HG02852 (cell line): ENCODE measurements at regions not wholly inside any gene's neighbourhood (a gene's known extent, or its start where the extent isn't known, plus 50 kb on each side); places are given as distances from the start of the nearest gene placed in this dataset.
A peak's percentile ranks its signal among the peaks of the same experiment; 100 is the strongest.

Experiments
- ATAC-seq: cut with Tn5 transposase; IDR thresholded peaks from one replicate; pipeline ENCODE4 v1.9.1; 2021; ENCODE audit warnings: mild to moderate bottlenecking, moderate library complexity; ENCODE audit not compliant: unreplicated experiment

GRCh38 chr12:89801284-89801683 is 92.6 kb upstream of the ATP2B1 start:
- no peak for ATAC-seq

DNA sequence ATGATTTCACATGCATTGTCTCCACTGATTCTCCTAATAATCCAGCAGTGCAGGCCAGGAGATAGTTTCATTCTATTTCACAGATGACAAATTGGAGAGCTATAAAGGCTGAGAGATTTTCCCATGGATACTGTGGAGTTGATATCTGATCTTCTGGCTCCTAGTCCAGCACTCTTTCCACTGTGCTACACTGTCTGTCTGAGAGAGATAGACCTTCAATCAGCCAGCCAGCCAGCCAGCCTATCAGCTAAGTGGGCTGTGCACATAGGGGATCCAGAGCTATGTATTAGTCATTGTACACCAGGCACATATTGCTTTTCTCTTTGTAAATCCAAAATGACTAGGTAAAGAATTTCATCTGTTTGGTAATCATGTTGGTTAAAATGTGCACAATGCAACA is 91.8 kb upstream of the ATP2B1 start:
- ATAC-seq = no peak

DNA sequence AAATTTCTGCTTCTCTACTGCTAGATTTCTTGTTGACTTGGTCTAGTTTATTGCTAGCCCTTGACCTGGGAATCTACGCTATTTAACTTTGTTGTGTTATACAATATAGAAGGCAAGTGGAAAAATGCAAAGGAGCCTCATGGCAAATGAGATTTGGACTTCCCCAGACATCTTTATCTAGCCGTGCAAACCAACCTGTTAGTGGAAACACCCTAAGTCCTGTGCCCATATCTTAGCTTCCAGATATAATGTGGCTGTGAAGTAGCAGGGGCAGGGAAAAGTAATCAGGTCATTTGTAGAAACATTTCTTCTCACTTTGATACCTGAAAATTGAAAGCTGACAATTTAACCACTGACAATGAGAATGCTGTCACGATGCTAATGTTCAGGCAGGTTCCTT is 90.7 kb upstream of the ATP2B1 start:
- ATAC-seq = no peak

DNA sequence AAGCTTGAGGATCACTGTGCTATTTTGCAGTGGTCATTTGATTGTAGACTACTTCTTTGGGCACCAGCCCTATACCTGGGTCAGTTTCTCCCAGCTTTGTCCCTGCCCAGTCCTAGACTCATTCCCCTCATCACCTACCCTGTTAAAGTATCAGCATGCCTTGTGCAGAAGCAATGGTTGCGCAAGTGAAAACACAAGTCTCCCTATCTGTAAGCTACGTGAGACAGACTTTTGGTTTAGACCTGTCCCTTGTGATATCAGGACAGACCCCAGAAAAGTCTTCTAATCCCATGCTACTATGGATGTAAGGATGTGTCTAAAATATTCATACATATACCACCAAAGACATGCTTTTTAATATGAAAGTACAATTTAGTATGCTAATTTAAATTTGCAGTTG is 88.8 kb upstream of the ATP2B1 start:
- no peak for ATAC-seq

GRCh38 chr12:89796798-89797382 is 88.3 kb upstream of the ATP2B1 start:
- no peak for ATAC-seq

GRCh38 chr12:89793946-89794345 is 85.3 kb upstream of the ATP2B1 start:
- ATAC-seq = no peak

DNA sequence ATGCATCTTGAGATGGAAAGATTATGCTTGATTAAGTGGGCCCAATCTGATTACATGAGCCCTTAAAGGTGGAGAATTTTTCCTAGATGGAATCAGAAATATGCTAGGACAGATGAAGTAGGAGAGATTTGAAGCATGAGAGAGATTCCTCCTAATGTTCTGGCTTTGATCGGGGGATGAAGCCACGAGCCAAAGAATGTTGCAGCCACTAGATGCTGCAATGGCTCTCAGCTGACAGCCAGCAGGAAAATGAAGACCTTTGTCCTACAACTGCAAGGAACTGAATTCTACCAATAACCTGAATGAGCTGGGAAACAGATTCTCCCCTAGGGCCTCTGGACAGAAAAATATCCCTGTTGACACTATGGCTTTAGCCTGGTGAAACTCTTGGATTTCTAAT is 82.6 kb upstream of the ATP2B1 start:
- no peak for ATAC-seq

GRCh38 chr12:89789862-89790261 is 81.2 kb upstream of the ATP2B1 start:
- ATAC-seq = peak; percentile 75

GRCh38 chr12:89787763-89788162 is 79.1 kb upstream of the ATP2B1 start:
- no peak for ATAC-seq

- no peak for ATAC-seq
These were observed 77.7 kb upstream of the ATP2B1 start for GRCh38 chr12:89786177-89786810.

DNA sequence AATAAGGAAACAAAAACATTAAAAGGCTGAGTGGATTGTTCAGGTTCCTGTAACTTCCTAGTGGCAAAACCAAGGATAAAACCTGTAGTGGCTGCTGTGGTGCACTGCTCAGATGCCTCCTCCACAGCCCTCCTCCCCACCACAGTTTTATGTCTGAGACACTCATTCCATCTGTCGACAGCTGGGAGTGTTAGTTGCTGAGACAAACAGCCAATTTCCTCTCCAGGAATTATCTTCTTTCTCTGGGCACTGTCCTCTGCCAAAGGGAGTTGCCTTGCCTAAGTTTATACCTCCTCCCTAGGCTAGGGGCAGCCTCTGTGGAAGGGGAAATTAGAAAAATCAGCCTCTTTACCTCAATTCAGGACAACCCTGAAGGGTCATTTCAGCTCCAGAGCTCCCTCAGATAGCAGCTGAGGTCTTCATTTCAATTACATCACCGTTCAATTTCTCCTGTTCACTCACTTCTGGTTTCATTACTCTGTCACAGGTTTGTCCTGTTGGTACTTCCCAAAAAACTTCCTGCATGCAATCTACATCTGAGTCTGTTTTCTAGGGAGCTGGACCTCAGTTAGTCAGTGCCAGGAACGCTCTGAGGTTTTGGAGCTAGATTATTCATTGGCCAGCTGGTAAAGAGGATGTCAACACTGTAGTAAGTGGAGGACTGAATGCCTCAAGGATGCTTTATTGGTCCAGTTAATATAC is 74.9 kb upstream of the ATP2B1 start:
- peak; percentile 62 for ATAC-seq

DNA sequence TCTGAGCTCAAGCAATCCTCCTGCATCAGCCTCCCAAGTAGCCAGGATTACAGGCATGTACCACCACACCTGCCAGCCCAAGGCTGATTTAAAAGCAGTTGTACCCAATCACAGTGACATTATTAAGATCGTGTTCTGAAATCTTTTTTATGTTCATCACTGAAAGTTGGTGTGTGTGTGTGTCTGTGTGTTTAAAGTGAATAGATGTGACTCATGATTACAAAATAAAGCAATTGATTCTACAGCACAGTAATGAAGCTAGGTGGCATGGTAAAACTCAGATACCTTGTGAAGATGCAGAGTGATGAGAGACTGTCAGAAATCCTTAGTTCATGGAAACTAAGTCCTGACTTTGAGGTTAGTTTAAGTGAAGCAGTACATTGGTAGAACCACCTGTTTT is 74.2 kb upstream of the ATP2B1 start:
- no peak for ATAC-seq

DNA sequence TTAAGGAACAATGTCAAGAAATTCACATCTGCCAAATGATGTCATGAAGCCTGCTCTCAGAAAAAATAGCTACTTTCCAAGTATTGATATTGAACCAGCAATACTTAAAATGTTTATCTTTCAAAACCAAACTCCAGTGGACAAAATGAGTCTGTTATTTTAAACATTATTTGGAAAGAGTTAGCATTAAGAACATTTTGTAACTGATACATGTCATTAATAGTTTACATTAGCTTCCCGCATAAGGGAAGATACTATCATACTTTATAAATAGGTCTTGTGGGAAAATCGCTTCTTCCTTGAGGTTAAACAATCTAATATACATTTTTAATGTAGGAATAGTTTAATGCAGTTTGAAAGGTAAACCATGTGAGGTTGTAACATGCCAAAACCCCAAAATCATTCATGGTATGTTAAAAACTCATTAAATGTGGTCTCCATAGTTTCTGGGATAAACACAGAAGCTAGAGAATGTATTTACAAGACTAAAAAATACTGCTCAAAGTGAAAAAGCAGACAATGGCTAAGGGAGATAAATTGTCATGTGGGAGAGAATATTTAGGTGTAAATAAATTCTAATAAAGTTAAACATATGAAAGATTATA is 73.4 kb upstream of the ATP2B1 start:
- no peak for ATAC-seq

DNA sequence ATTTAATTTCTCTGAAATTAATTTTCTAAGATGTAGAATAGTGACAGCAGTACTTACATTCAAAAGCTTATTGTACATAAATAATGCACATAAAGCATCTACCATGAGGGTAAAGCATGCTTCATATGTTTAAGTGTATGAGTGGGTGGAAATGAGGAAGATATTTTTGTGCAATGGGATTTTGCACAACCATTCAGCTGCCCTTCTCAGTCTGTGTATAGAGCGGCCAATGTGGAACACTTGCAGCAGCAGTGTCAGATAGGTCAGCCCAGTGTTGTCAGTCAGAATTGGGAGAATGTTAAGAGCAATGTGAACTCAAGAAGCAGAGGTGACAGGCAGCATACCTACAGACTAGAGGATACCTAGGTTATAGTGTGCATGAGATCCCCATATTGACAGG is 72.5 kb upstream of the ATP2B1 start:
- ATAC-seq = no peak

- no peak for ATAC-seq
These were observed 70.5 kb upstream of the ATP2B1 start for GRCh38 chr12:89779090-89779489.

DNA sequence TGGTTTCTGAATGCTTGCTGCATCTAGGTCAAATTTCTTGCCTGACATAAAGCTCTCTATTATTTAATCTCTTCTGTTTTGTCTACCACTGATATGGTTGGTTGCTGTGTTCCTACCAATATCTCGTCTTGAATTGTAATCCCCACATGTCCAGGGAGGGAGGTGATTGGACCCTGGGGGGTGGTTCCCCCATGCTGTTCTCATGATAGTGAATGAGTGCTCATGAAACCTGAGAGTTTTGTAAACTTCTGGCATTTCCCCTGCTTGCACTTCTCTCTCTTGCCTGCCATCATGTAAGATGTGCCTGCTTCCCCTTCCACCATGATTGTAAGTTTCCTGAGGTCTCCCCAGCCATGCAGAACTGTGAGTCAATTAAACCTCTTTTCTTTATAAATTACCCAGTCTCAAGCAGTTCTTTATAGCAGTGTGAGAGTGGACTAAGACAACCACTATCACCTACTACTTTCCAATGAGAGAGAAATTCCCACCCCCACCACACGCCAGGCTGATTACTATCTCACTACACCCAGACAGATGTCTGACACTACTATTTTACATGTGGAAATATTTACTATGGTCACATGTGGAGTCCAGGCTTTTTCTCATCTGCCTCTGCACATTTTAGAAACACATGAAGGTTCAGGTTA is 69.2 kb upstream of the ATP2B1 start:
- ATAC-seq = no peak

DNA sequence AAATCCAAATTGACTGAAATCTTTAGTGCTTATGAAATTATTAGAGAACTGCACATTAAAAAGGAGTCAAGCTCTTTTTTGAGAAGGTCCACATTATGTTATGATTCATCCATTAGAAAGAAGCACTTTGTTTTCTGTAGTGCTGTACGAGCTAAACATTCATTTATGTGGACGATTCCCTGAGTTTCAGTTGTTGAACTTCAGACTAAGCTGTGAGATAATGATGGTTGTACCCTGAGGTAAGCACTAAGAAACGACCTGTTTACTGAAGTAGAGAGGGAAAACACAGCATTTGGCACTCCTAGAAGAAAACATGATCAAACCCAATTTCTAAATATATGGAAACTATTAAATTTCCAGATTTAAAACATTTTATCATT is 67.3 kb upstream of the ATP2B1 start:
- ATAC-seq = no peak

GRCh38 chr12:89775063-89775985 is 66.7 kb upstream of the ATP2B1 start:
- ATAC-seq = no peak

GRCh38 chr12:89774645-89775044 is 66.0 kb upstream of the ATP2B1 start:
- ATAC-seq = no peak

DNA sequence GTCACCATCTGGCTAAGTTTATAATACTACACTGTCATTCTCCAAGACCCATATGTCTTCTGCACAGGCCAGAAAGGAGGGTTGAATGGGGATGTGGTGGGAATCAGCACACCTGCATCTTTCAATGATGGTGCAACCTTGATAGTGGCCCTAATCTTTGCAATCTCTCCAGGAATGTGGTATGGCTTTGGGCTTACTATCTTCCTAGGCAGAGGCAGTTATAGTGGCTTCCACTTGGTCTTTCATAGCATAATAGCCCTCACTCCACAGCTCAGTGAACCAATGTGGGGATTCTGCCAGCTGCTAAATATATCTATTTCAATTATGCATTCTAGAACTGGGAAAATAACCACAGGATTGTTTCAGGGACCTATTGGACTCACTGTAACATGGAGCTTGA is 61.8 kb upstream of the ATP2B1 start:
- ATAC-seq = no peak

DNA sequence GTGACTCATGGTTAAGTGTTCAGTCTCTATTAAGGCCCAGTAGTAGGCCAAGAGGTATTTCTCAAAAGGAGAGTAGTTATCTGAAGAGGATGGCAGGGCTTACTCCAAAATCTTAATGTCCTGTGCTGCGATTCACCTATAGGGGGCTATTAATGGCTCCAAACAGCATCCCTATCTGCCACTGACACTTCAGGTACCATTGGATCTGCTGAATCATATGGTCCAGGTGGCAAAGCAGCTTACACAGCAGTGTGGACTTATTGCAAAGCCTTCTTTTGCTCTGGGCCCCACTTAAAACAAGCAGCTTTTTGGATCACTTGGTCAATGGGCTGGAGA is 60.8 kb upstream of the ATP2B1 start:
- no peak for ATAC-seq
